ENCODE measurements at regions not wholly inside any gene's neighbourhood (a gene's known extent, or its start where the extent isn't known, plus 50 kb on each side); places are given as distances from the start of the nearest gene placed in this dataset.

DNA sequence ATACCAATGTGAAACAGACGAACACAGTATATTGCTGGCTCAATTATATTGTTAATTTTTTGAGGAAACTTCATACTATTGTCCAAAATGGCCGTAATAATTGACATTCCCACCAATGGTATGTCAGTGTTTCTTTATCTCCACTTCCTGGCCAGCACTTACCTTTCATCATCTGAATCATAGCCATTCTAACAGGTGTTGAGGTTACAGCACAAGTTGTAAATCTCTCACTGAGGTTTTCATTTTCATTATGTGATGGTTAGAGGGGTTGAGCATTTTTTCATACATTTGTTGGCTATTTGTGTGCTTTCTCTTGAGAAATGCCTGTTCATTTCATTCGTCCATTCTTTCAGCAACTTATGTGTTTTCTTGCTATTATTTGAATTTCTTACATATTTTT, 824.0 kb downstream of the UQCRFS1 start:
- H2AFZ ChIP-seq (ENCODE audit: low read length), result no peak overlapping the region
- H3K36me3 ChIP-seq (ENCODE audit: insufficient read depth, low read length), result no peaks in the 10 kb centered on the region
- no peaks in the 10 kb centered on the region for H3K9me3 ChIP-seq (ENCODE audit: low read depth, low read length)
- no peak overlapping the region for H3K4me2 ChIP-seq (ENCODE audit: insufficient read depth, low read length)
- H3K27ac ChIP-seq (ENCODE audit: low read depth, low read length), result no peak overlapping the region
- H3K79me2 ChIP-seq (ENCODE audit: insufficient read depth, low read length), result no peaks in the 10 kb centered on the region
- H3K4me3 ChIP-seq (ENCODE audit: insufficient read depth, low read length), result no peak overlapping the region
- H3K4me1 ChIP-seq (ENCODE audit: insufficient read depth, low read length), result no peaks in the 10 kb centered on the region
- no peak for TF ChIP-seq CTCF (IDR thresholded peaks at IDR 0.05; ENCODE audit: extremely low read depth, low read depth, low read length)
- H3K27me3 ChIP-seq (ENCODE audit: insufficient read depth, low read length), result no peaks in the 10 kb centered on the region
- H4K20me1 ChIP-seq (ENCODE audit: insufficient read depth, low read length), result no peaks in the 10 kb centered on the region
- DNase-seq (ENCODE audit: insufficient read length, low spot score, missing footprints), result no peak

GRCh38 chr19:28387507-28387906, 825.4 kb downstream of the UQCRFS1 start:
- Histone ChIP-seq H3K4me2 (ENCODE audit: insufficient read depth, low read length) (no peak overlapping the region), H3K36me3 (ENCODE audit: insufficient read depth, low read length) (no peaks in the 10 kb centered on the region), H3K9me3 (ENCODE audit: low read depth, low read length) (no peaks in the 10 kb centered on the region), H3K4me1 (ENCODE audit: insufficient read depth, low read length) (no peaks in the 10 kb centered on the region), H4K20me1 (ENCODE audit: insufficient read depth, low read length) (no peaks in the 10 kb centered on the region), H3K79me2 (ENCODE audit: insufficient read depth, low read length) (no peaks in the 10 kb centered on the region), H3K4me3 (ENCODE audit: insufficient read depth, low read length) (no peak overlapping the region), H3K27me3 (ENCODE audit: insufficient read depth, low read length) (no peaks in the 10 kb centered on the region), H2AFZ (ENCODE audit: low read length) (no peak overlapping the region), H3K27ac (ENCODE audit: low read depth, low read length) (no peak overlapping the region)
- DNase-seq (ENCODE audit: insufficient read length, low spot score, missing footprints), result no peak
- TF ChIP-seq CTCF (IDR thresholded peaks at IDR 0.05; ENCODE audit: extremely low read depth, low read depth, low read length), result no peak

DNA sequence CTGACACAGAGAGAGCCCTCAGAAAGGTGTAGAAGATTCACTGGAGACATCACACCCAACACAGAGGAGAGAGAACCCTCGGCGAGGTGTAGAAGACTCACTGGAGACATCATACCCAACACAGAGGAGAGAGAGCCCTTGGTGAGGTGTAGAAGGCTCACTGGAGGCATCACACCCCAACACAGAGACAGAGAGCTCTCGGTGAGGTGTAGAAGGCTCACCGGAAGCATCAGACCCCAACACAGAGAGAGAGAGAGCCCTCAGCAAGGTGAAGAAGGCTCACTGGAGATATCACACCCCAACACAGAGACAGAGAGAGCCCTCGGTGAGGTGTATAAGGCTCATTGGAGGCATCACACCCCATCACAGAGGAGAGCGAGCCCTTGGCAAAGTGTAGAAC, 826.5 kb downstream of the UQCRFS1 start:
- Histone ChIP-seq H3K4me3 (ENCODE audit: insufficient read depth, low read length) (no peak overlapping the region), H3K36me3 (ENCODE audit: insufficient read depth, low read length) (no peaks in the 10 kb centered on the region), H3K79me2 (ENCODE audit: insufficient read depth, low read length) (no peaks in the 10 kb centered on the region), H3K4me1 (ENCODE audit: insufficient read depth, low read length) (no peaks in the 10 kb centered on the region), H3K9me3 (ENCODE audit: low read depth, low read length) (no peaks in the 10 kb centered on the region), H3K4me2 (ENCODE audit: insufficient read depth, low read length) (no peak overlapping the region), H3K27ac (ENCODE audit: low read depth, low read length) (no peak overlapping the region), H2AFZ (ENCODE audit: low read length) (no peak overlapping the region), H4K20me1 (ENCODE audit: insufficient read depth, low read length) (no peaks in the 10 kb centered on the region), H3K27me3 (ENCODE audit: insufficient read depth, low read length) (no peaks in the 10 kb centered on the region)
- no peak for TF ChIP-seq CTCF (IDR thresholded peaks at IDR 0.05; ENCODE audit: extremely low read depth, low read depth, low read length)
- no peak for DNase-seq (ENCODE audit: insufficient read length, low spot score, missing footprints)

GRCh38 chr19:28386066-28386465, 826.9 kb downstream of the UQCRFS1 start:
- Histone ChIP-seq H3K79me2 (ENCODE audit: insufficient read depth, low read length) (no peaks in the 10 kb centered on the region), H3K27ac (ENCODE audit: low read depth, low read length) (no peak overlapping the region), H3K9me3 (ENCODE audit: low read depth, low read length) (no peaks in the 10 kb centered on the region), H4K20me1 (ENCODE audit: insufficient read depth, low read length) (no peaks in the 10 kb centered on the region), H3K4me3 (ENCODE audit: insufficient read depth, low read length) (no peak overlapping the region), H3K36me3 (ENCODE audit: insufficient read depth, low read length) (no peaks in the 10 kb centered on the region), H2AFZ (ENCODE audit: low read length) (no peak overlapping the region), H3K4me2 (ENCODE audit: insufficient read depth, low read length) (no peak overlapping the region), H3K27me3 (ENCODE audit: insufficient read depth, low read length) (no peaks in the 10 kb centered on the region), H3K4me1 (ENCODE audit: insufficient read depth, low read length) (no peaks in the 10 kb centered on the region)
- no peak for TF ChIP-seq CTCF (IDR thresholded peaks at IDR 0.05; ENCODE audit: extremely low read depth, low read depth, low read length)
- DNase-seq (ENCODE audit: insufficient read length, low spot score, missing footprints), result no peak

All from osteoblast (primary cell).